ENCODE measurements at regions not wholly inside any gene's neighbourhood (a gene's known extent, or its start where the extent isn't known, plus 50 kb on each side); places are given as distances from the start of the nearest gene placed in this dataset.
"Not testable (repeated sequence)": the region's sequence is repeated elsewhere in the genome, so short reads cannot be mapped to it uniquely, and the experiment has no call there.

DNA sequence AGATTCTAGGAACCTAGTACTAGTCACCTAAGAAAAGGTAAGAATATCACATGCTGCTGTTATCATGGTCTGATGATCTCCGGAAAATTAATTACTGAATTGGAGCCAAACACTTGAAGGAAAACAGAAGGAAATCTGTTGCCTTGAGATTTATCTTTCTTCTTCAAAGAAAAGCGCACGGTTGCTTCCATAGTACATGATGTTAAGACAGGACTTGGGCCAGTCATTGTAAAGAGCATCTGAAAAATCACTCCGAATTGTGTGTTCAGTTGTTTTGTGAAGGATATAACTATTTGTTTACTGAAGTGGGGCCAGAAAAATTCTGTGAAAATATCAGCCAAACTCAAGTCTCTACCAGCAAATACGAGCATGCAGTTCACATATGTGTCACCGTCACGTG, 134.9 kb upstream of the FOXN3 start:
- DNase-seq (ENCODE audit: low spot score), result no peak
- intact Hi-C loops (cut with DNase I), result no loop called here

DNA sequence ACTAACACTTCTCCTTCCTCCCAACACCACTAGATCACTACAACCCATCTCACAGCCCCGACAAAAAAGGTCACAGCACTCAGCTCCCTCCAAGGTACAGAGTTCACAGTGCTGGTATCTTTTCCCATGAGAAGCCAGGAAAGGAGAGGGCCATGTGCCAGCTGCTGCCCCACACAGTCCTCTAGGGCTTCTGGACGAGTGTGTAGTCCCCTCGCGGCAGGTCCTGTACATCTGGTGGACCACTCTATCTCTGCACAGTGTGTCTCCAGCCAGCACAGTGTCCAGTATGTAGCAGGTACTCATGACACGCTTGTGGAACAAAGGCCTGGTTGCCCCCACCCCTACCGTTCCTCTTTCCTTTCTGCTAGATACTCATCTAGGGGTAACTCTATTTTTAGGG, 134.4 kb upstream of the FOXN3 start:
- intact Hi-C loops (cut with DNase I), result no loop called here
- DNase-seq (ENCODE audit: low spot score), result no peak

DNA sequence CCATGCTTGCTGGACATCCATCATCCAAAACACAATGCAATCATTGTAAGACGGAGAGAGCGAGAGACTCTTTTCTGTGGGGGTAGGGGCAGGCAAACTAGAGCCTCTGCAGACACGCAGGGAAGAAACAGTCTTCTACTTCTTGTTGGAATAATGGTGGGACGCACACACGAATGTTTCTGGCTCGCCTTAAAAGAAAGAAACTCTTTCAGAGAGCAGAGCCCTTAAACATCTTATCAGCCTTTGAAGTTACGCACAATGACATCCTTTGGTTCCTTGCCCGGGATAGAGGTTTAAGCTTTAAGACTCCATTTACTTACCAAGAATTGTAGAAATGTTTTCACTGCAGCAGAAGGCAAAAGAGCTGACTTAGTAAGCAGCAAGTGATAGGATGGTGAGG, 133.8 kb upstream of the FOXN3 start:
- DNase-seq (ENCODE audit: low spot score), result no peak
- intact Hi-C loops (cut with DNase I), result no loop called here

- no peak for DNase-seq (ENCODE audit: low spot score)
- intact Hi-C loops (cut with DNase I), result no loop called here
Observed at GRCh38 chr14:89549381-89550125, 132.5 kb upstream of the FOXN3 start.

DNA sequence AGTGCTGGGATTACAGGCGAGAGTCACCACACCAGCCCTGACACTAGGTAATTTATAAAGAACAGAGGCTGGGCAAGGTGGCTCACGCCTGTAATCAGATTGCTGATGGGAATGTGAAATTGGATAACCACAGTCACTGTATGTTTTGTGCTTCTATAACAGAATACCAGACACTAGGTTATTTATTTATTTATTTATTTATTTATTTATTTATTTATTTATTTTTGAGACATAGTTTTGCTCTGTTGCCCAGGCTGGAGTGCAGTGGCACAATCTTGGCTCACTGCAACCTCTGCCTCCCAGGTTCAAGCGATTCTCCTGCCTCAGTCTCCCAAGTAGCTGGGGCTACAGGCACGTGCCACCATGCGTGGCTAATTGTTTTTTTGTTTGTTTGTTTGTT, 130.0 kb upstream of the FOXN3 start:
- intact Hi-C loops (cut with DNase I); DNase-seq (ENCODE audit: low spot score): not testable (repeated sequence)

GRCh38 chr14:89544636-89545301, 127.7 kb upstream of the FOXN3 start:
- no peak for DNase-seq (ENCODE audit: low spot score)
- intact Hi-C loops (cut with DNase I), result no loop called here

DNA sequence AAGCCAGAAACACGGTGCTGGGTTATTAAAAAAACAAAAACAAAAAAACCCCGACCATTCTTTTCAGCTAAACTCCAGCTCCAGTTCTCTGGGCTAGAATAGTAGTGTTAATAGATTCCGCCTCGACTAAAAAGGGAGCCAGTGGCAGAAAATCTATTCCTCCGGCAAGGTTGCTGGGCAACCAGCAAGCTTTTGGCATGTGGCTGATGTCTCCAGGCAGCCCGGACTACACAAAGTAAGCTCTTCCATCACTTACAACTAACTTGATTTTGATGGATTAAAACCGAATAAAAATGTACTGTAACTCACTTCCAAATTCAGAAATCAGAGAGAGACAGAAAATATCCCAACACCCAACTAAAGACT, 126.4 kb upstream of the FOXN3 start:
- intact Hi-C loops (cut with DNase I), result no loop called here
- no peak for DNase-seq (ENCODE audit: low spot score)

- no peak for DNase-seq (ENCODE audit: low spot score)
- intact Hi-C loops (cut with DNase I), result no loop called here
Observed at GRCh38 chr14:89542786-89543424, 125.9 kb upstream of the FOXN3 start.

DNA sequence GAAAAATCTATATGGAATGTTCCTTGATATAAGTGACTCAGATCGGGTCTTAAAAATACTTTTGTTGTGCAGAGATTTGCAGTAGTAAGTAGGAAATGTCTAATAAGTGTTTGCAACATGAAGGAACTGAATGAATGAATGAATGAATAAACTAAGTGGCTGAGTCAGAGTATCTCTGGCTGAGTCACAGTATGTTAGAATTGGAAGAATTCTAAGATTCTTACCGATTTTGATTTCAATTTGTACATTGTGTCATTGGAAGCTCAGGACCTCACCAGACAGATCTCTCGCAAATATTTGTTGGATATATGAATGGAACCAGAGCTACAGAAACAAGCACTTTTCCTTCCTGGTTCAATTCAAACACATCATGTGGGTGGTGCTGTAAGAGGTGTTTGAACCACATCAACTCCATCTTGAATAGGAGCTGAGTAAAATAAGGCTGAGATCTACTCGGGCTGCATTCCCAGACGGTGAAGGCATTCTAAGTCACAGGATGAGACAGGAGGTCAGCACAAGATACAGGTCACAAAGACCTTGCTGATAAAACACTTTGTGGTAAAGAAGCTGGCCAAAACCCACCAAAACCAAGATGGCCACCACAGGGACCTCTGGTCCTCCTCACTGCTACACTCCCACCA, 123.9 kb upstream of the FOXN3 start:
- DNase-seq (ENCODE audit: low spot score), result no peak
- intact Hi-C loops (cut with DNase I), result no loop called here

GRCh38 chr14:89540009-89540829, 123.2 kb upstream of the FOXN3 start:
- no peak for DNase-seq (ENCODE audit: low spot score)
- intact Hi-C loops (cut with DNase I), result no loop called here

DNA sequence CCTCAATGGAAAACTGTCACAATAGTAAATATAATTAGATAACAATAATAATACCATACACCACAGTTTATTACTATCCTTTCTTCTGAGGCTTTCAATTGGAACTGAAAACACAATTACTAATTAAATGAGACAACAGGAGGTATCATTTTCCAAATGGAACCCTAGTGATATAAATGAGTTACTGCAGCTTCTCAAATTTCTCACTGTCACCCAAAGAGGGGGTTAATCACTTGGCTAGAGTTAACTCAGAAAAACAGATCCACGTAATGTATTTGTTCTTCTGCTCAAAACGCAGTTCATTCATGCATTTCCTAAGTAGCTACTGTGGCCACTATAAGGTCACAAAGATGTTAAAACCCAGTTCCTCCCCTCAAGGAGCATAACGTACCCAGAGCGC, 120.9 kb upstream of the FOXN3 start:
- DNase-seq (ENCODE audit: low spot score), result no peak
- intact Hi-C loops (cut with DNase I), result no loop called here

GRCh38 chr14:89534902-89535685, 118.1 kb upstream of the FOXN3 start:
- DNase-seq (ENCODE audit: low spot score), result no peak
- intact Hi-C loops (cut with DNase I), result no loop called here

DNA sequence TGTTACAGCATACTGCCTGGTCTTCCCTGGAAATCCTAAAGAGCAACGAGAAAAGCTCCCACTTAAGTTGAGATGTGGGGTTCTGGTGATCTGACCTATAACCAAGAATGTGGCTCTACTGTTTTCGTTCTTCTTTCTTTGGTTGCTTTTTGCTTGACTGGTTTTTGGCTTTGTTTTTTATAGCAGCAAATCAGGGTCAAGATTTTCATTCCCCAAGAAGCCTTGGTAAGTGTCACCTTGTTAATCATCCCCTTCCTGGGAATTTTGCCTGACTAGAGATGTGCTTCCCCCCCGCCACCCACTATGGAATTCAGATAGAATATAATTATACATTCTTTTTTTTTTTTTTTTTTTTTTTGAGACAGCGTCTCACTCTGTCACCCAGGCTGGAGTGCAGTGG, 116.7 kb upstream of the FOXN3 start:
- no peak for DNase-seq (ENCODE audit: low spot score)
- intact Hi-C loops (cut with DNase I), result no loop called here

DNA sequence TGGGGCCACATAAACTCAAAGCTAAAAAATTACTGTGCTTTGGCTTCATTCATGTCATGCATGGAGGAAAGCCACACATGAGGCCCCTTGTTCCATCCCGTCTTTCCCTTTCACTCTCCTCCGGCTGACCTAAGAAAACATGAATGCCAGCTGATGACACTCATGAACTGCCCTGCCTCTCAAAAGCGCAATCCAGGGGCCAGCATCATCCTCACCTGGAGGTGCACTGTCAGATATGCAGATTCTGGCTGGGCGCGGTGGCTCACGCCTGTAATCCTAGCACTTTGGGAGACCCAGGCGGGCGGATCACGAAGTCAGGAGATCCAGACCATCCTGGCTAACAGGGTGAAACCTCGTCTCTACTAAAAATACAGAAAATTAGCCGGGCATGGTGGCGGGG, 116.1 kb upstream of the FOXN3 start:
- intact Hi-C loops (cut with DNase I), result no loop called here
- DNase-seq (ENCODE audit: low spot score), result no peak

- intact Hi-C loops (cut with DNase I), result no loop called here
Observed at GRCh38 chr14:89531661-89532335, 114.8 kb upstream of the FOXN3 start.

GRCh38 chr14:89524990-89525667, 108.1 kb upstream of the FOXN3 start:
- no peak for DNase-seq (ENCODE audit: low spot score)
- intact Hi-C loops (cut with DNase I), result no loop called here

More at GRCh38 chr14:89531661-89532335, 114.8 kb upstream of the FOXN3 start:
- DNase-seq (ENCODE audit: low spot score), result no peak

GRCh38 chr14:89524412-89524811, 107.4 kb upstream of the FOXN3 start:
- DNase-seq (ENCODE audit: low spot score), result no peak
- intact Hi-C loops (cut with DNase I), result no loop called here

- intact Hi-C loops (cut with DNase I), result no loop called here
- DNase-seq (ENCODE audit: low spot score), result no peak
Observed at GRCh38 chr14:89521988-89522387, 105.0 kb upstream of the FOXN3 start.

Data from cardiac septum (tissue), 1 donor.